ENCODE measurements at regions not wholly inside any gene's neighbourhood (a gene's known extent, or its start where the extent isn't known, plus 50 kb on each side); places are given as distances from the start of the nearest gene placed in this dataset.

DNA sequence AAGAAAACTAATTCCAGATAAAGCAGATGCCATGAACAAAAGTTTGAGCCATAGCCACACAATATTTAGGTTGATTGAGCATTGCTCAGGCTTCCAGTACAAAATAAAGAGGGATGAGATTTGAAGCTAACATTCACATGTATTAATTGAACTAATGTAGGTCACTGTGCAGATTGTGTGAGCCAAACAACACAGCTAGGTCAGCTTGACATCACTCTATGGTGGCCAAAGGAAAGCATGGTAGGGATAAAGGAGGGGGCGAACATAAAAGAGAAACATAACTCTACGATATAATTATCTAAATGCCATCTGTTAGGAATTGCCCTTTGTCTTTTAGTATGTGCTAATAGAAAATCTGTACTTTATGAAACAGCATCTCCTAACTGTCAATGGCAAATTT is 477.7 kb upstream of the SYT1 start:
- TF ChIP-seq, protein P1, sequence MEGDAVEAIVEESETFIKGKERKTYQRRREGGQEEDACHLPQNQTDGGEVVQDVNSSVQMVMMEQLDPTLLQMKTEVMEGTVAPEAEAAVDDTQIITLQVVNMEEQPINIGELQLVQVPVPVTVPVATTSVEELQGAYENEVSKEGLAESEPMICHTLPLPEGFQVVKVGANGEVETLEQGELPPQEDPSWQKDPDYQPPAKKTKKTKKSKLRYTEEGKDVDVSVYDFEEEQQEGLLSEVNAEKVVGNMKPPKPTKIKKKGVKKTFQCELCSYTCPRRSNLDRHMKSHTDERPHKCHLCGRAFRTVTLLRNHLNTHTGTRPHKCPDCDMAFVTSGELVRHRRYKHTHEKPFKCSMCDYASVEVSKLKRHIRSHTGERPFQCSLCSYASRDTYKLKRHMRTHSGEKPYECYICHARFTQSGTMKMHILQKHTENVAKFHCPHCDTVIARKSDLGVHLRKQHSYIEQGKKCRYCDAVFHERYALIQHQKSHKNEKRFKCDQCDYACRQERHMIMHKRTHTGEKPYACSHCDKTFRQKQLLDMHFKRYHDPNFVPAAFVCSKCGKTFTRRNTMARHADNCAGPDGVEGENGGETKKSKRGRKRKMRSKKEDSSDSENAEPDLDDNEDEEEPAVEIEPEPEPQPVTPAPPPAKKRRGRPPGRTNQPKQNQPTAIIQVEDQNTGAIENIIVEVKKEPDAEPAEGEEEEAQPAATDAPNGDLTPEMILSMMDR (conservative IDR thresholded peaks at IDR 0.05; ENCODE audit: low read depth, low read length), result no peak
- TF ChIP-seq EZH2 (IDR thresholded peaks at IDR 0.05; ENCODE audit: low read length, unreplicated experiment) (no peak), EZH2phosphoT487 (IDR thresholded peaks at IDR 0.05; ENCODE audit: borderline replicate concordance, low read length) (no peak)
